OCI-M1 (cell line): ENCODE measurements at regions not wholly inside any gene's neighbourhood (a gene's known extent, or its start where the extent isn't known, plus 50 kb on each side); places are given as distances from the start of the nearest gene placed in this dataset.
"Not testable (repeated sequence)": the region's sequence is repeated elsewhere in the genome, so short reads cannot be mapped to it uniquely, and the experiment has no call there.

ENCODE experiments used
- DNase-seq: peaks from one replicate; lab custom pipeline; 2025; lab: John Stamatoyannopoulos, UW

- not testable (repeated sequence) for DNase-seq
Observed at GRCh38 chrX:128606817-128607216, 554.6 kb upstream of the ACTRT1 start.

GRCh38 chrX:128606357-128606756 lies 554.2 kb upstream of the ACTRT1 start:
- DNase-seq = not testable (repeated sequence)

DNA sequence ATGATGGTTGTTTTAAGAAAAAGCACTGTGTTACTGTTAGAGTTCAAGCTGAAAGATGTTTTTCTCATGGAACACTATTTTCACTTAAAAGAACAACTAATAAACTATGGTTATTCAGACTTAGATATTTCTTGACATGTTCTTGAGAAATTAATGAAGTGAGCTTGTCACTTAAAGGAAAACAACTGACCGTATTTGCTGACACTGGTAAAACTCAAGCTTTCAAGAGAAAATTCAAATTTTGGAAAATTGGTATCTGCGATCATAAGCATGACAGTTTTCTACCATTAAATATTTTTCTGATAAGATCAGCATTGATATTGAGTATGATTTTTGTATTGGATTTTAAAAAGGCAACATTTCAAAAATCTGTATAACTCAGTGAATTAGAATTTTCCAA lies 549.5 kb upstream of the ACTRT1 start:
- DNase-seq = no peak

DNA sequence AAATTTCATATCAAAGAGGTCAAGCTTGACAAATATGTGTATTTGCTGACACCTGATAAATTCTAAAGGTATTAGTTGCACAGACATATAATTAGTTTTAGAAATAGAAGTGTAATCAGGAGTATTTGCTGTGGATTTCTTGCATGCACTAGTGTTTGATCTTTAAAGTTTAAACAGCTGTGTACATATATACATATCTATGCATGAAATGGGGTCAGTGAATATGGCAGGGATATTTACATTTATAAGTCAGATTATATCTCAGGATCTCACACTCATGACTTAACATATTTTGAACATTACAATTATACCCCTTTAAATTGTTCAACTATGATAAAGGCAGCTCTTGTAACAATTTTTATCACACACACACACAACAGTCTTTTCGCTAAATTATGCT lies 547.4 kb upstream of the ACTRT1 start:
- no peak for DNase-seq

GRCh38 chrX:128582036-128582435 lies 529.8 kb upstream of the ACTRT1 start:
- DNase-seq = no peak

DNA sequence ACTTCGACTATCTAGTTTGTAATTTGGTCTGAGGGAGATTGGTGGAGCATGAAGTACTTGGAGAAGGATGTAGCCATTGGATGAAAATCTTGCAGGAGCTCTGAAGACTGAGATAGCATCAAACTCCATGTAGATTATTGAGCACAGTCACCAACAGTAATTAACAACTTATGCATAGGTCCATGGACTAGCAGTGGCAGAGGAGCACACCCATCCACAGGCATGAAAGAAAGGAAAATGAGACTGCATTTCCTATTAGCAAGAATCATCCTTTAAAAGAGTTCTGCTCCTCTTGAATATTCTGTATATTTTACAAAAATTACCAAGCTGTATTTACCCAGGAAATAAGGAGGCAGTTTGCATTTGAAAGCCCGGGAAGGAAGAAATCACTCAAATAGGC lies 529.4 kb upstream of the ACTRT1 start:
- no peak for DNase-seq

GRCh38 chrX:128543114-128543513 lies 490.9 kb upstream of the ACTRT1 start:
- DNase-seq = no peak

DNA sequence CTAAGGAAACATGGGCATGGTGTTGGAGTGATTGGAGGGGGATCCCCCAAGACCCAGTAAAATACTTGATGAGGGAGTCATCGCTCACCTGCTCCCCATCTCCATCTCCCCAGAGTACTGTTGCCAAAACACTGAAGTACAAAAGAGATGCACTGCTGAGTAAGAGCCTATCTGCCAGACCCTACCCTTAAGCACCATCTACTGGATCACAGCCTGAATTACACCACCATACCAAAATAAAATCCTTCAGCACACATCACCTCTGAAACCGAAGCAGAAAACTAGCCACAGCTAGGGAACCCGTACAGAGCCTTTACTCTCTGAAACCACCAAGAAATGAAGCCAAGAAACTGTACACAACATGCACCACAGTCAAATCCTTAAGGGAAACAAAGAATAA lies 466.3 kb upstream of the ACTRT1 start:
- peak; percentile 24 for DNase-seq

DNA sequence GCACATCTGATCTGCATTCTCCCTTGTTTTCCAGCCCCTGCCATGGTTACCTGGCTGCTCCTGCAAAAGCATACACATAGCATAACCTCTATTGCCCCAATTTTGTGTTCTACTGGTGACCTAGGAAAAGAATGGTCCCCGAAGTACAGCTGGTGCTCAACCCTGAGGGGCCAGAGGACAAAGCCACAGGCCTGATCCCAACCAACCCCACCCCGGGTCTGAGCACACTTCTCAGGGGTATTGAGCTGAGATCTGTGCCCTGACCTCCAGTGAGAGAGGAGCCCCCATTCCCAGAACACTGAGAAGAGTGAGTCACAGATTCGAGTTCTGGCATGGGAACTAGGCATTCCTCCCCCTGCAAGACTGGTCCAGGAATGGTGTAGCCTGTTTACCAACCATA lies 465.5 kb upstream of the ACTRT1 start:
- no peak for DNase-seq

DNA sequence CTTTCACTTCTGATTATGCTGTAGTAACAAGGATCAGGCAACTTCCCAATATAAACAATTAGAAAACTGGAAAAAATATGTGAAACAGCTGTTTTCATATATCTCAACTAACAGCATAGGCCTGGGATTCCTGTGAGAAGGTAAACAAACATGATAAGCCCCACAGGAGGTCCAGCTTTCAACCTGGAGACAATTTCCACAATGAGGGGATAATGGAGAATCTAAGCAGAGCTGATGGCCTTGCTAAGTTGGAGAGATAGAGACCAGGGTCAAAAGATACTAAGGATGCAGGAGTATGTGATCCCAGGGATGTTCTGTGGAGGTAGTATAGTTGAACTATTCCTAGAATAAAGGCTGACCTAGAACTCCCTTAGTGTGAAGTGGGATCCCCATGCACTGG lies 452.3 kb upstream of the ACTRT1 start:
- no peak for DNase-seq

DNA sequence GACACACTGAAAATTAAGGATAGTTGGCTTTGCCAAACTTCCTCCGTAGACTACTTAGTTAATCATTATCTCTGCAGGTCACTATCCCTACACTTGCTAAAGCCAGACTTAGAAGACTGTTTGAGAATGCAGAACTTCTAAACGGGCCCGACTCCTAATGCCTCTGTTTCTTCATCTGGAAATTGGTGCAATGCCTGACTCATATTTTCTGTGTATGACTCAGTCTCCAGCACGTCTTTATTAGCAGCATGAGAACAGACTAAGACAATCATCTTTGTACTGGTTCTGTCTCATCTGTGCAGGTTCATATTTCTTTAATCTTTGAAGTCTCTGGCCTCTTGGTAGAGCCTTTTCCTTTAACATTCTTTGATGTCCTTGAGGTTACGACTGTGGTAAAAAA lies 411.9 kb upstream of the ACTRT1 start:
- no peak for DNase-seq

DNA sequence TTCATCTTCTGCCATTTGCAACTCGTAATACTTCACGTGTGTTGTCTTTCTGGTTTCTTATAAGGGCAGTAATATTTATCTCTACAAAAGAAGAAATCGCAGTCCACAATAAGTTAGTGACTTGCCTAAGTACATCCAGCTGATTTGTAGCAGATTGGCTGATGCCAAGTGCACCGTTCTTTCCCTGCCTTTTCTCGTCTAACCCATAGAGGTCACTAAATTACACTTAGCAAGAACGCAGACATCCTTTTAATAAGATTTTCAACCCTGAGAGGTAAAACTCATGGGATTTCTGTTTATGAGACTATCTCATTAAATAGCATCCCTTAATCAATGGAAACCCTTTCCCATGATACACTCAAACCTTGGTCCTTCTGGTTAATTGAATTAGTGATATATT lies 408.6 kb upstream of the ACTRT1 start:
- peak; percentile 14 for DNase-seq

DNA sequence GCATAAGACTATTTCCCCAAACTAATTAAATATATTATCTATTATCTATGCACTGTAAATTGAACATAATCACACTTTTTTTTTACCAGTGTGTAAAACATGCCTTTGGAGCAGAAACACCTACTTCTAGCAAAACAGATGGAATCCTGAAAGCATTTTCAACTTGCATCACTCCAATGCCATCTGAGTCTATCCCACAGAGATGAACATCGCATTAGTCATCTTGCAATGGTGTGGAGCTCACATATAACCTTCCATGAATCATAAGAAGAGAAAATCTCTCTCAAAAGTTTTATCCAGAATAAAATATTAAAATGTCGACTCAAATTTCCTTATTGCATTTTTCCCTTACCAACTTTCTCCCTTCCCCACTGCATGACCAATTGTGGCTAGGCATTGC lies 406.7 kb upstream of the ACTRT1 start:
- DNase-seq = no peak

GRCh38 chrX:128457674-128458073 lies 405.5 kb upstream of the ACTRT1 start:
- DNase-seq = no peak

GRCh38 chrX:128439159-128439558 lies 387.0 kb upstream of the ACTRT1 start:
- no peak for DNase-seq

- no peak for DNase-seq
Observed at GRCh38 chrX:128438082-128438481, 385.9 kb upstream of the ACTRT1 start.

GRCh38 chrX:128436397-128437103 lies 384.3 kb upstream of the ACTRT1 start:
- DNase-seq = no peak

DNA sequence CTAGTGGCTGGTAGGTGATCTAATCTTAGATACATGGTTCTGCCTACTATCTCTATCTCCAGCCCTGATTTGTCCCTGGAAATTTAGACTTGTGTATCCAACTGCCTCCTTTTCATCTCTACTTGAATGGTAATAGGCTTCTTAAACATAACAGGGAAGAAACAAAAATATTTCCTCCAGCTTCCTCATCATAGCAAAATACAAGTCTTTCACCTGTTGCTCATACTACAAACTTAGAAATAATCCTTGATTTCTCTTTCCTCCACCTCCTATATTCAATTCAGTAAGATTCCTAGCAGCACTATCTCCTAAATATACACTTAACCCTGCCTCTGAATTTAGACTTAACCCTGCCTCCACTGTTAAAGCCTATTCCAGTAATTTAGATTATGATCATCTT lies 373.3 kb upstream of the ACTRT1 start:
- no peak for DNase-seq

DNA sequence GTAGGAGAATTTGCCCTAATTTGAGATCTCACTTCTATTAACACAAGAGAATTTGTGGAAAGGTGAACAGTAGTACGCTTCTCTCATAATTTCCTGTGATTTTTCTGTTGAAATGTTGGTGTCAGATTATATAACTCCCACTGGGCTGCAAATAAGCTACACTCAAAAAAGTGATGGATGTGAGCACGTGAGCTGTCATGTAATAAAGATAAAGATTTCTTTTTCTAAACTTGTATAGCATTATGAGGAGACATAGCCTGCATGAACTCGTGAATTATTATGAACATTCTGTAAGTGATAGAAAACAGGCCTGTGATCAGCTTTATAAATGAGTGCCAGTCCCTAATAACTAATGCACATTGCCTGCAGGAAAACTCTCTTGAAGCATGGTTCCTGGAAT lies 356.6 kb upstream of the ACTRT1 start:
- DNase-seq = no peak

DNA sequence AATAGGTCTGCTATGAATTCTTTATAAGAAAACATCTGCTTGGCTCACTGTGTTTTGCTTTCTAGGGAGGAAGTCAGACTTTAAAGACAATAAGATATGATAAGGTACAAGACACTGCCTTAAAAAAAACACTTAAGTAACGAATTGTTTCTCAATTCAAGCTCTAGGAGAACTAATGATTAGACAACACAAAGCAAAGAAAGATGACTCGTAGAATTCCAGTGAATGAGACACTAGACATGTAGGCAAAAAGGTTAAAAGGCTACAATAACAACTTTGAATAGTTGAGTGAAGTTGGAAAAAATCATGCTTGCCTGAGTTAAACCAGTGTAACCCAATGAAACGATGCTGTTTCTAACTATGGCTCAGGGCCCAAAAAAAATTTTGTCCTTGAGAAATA lies 344.4 kb upstream of the ACTRT1 start:
- DNase-seq = no peak

DNA sequence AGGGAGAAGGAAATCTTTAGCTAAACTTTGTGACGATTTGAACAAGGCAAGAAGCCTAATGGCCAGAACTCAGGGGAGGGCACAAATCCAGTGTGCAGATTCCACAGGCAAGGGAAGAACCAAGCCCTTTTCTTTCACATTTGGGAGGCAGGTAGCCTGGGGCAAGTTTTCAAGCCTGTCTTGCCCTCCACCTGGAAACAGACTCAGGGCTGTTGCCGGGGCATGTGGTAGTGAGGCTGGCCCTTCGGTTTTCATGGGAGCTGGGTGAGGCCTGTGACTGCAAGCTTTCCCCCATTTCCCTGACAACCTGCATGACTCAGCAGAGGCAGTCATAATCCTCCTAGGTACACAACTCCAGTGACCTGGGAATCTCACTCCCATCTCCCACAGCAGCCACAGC lies 331.6 kb upstream of the ACTRT1 start:
- not testable (repeated sequence) for DNase-seq

GRCh38 chrX:128365492-128365891 lies 313.3 kb upstream of the ACTRT1 start:
- DNase-seq = no peak

DNA sequence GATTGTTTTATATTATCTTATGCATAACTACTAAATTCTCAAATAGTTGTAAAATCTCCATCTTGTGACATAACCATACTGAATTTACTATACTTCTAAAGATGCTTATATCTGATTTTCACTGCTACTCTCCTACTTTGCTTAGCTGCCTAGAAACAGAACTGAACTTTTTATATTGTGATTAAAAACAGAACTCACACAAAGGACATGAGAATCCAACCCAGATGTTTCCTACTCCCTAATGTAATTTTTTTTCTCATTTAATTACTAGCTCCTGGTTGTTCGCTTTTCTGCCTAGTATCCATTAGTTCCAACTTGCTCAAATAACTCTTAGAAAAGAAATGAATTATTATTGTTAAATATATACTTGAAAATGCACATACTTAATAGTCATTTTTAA lies 283.5 kb upstream of the ACTRT1 start:
- DNase-seq = no peak

GRCh38 chrX:128334821-128335220 lies 282.6 kb upstream of the ACTRT1 start:
- DNase-seq = no peak

DNA sequence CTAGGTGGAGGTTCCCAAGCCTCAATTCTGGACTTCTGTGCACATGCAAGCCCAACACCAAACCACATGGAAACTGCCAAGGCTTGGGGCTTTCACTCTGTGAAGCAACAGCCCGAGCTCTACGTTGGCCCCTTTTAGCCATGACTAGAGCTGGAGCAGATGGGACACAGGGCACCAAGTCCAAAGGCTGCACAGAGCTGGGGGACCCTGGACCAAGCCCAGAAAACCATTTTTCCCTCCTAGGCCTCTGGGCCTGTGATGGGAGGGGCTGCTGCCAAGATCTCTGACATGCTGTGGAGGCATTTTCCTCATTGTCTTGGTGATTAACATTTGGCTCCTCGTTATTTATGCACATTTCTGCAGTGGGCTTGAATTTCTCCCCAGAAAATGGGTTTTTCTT lies 258.7 kb upstream of the ACTRT1 start:
- no peak for DNase-seq
